ENCODE measurements at regions not wholly inside any gene's neighbourhood (a gene's known extent, or its start where the extent isn't known, plus 50 kb on each side); places are given as distances from the start of the nearest gene placed in this dataset.
"Not testable (repeated sequence)": the region's sequence is repeated elsewhere in the genome, so short reads cannot be mapped to it uniquely, and the experiment has no call there.

- no peak overlapping the region for H3K27ac ChIP-seq
- no peak for TF ChIP-seq CTCF (IDR thresholded peaks at IDR 0.05)
- TF ChIP-seq ZFX (IDR thresholded peaks at IDR 0.05; ENCODE audit: borderline replicate concordance), result no peak
These were observed 2325.6 kb upstream of the PCDH20 start for GRCh38 chr13:63741029-63741813.

- H3K27ac ChIP-seq, result not testable (repeated sequence)
These were observed 2323.6 kb upstream of the PCDH20 start for GRCh38 chr13:63739112-63739735.

GRCh38 chr13:63737418-63737817, 2321.8 kb upstream of the PCDH20 start:
- no peak for TF ChIP-seq CTCF (IDR thresholded peaks at IDR 0.05)
- no peak for TF ChIP-seq ZFX (IDR thresholded peaks at IDR 0.05; ENCODE audit: borderline replicate concordance)
- no peak overlapping the region for H3K27ac ChIP-seq

GRCh38 chr13:63731896-63732295, 2316.2 kb upstream of the PCDH20 start:
- no peak for TF ChIP-seq ZFX (IDR thresholded peaks at IDR 0.05; ENCODE audit: borderline replicate concordance)
- TF ChIP-seq CTCF (IDR thresholded peaks at IDR 0.05), result no peak
- H3K27ac ChIP-seq, result no peak overlapping the region

- H3K27ac ChIP-seq, result not testable (repeated sequence)
These were observed 2296.5 kb upstream of the PCDH20 start for GRCh38 chr13:63712159-63712558.

- no peak for TF ChIP-seq CTCF (IDR thresholded peaks at IDR 0.05)
- TF ChIP-seq ZFX (IDR thresholded peaks at IDR 0.05; ENCODE audit: borderline replicate concordance), result no peak
- H3K27ac ChIP-seq, result no peak overlapping the region
These were observed 2291.1 kb upstream of the PCDH20 start for GRCh38 chr13:63706751-63707150.

GRCh38 chr13:63704521-63704920, 2288.9 kb upstream of the PCDH20 start:
- H3K27ac ChIP-seq, result no peak overlapping the region
- TF ChIP-seq ZFX (IDR thresholded peaks at IDR 0.05; ENCODE audit: borderline replicate concordance), result no peak
- TF ChIP-seq CTCF (IDR thresholded peaks at IDR 0.05), result no peak

- H3K27ac ChIP-seq, result no peak overlapping the region
- TF ChIP-seq ZFX (IDR thresholded peaks at IDR 0.05; ENCODE audit: borderline replicate concordance) (no peak), CTCF (IDR thresholded peaks at IDR 0.05) (no peak)
These were observed 2284.7 kb upstream of the PCDH20 start for GRCh38 chr13:63700350-63700749.

Data from 22Rv1 (cell line).